ENCODE measurements at regions not wholly inside any gene's neighbourhood (a gene's known extent, or its start where the extent isn't known, plus 50 kb on each side); places are given as distances from the start of the nearest gene placed in this dataset.
"Not testable (repeated sequence)": the region's sequence is repeated elsewhere in the genome, so short reads cannot be mapped to it uniquely, and the experiment has no call there.

DNA sequence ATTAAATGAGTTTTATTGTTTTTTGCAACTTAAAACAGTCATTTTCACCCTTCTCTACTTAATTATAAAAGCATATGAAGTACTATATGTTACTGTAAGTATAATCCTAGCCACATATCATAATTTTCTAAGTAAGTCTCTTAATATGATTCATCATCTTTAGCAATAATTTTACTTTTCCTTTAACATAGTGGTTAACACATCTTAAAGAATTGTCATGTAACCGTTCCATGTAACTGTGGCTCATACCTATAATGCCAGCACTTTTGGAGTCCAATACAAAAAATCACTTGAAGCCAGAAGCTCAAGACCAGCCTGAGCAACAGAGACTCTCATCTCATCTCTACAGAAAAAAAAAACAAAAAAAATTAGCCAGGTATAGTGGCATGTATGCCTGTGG lies 260.6 kb upstream of the DUSP10 start:
- Histone ChIP-seq H3K9me3 (ENCODE audit: control insufficient read depth, low read depth, low read length) (no peaks in the 10 kb centered on the region), H3K4me1 (ENCODE audit: control insufficient read depth, low read depth, low read length) (peaks cover 4% of the 10 kb centered on the region)

DNA sequence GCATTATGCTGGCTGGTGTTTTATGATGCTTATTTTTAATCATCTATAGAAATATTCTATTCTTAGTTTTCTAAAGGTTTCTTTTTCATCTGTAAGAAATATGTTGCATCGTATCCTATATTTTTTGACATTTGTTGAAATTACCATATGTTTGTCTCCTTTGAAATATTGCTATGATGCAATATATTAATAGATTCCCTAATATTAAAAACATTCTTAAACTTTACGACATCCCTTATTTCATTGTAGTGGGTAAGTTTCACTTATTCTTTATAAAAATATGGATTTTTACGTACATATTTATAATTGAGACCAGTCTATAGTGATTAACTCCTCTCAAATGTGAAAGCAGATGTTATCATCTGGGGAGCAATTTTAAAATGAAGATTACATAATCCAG lies 258.2 kb upstream of the DUSP10 start:
- H3K36me3 ChIP-seq (ENCODE audit: control insufficient read depth, low read depth, low read length), result no peaks in the 10 kb centered on the region
- no peak overlapping the region for H3K4me3 ChIP-seq (ENCODE audit: low read length)
- H3K9ac ChIP-seq (ENCODE audit: low read length), result no peak overlapping the region
- H3K27ac ChIP-seq (ENCODE audit: low read length), result no peak overlapping the region
- no peaks in the 10 kb centered on the region for H3K9me3 ChIP-seq (ENCODE audit: control insufficient read depth, low read depth, low read length)
- H3K27me3 ChIP-seq (ENCODE audit: control insufficient read depth, insufficient read depth, low read length), result no peaks in the 10 kb centered on the region
- peaks cover 4% of the 10 kb centered on the region for H3K4me1 ChIP-seq (ENCODE audit: control insufficient read depth, low read depth, low read length)

More for the DNA sequence above, 260.6 kb upstream of the DUSP10 start:
- H3K27me3 ChIP-seq (ENCODE audit: control insufficient read depth, insufficient read depth, low read length), result no peaks in the 10 kb centered on the region
- no peak overlapping the region for H3K9ac ChIP-seq (ENCODE audit: low read length)
- no peaks in the 10 kb centered on the region for H3K36me3 ChIP-seq (ENCODE audit: control insufficient read depth, low read depth, low read length)
- no peak overlapping the region for H3K4me3 ChIP-seq (ENCODE audit: low read length)
- no peak overlapping the region for H3K27ac ChIP-seq (ENCODE audit: low read length)

DNA sequence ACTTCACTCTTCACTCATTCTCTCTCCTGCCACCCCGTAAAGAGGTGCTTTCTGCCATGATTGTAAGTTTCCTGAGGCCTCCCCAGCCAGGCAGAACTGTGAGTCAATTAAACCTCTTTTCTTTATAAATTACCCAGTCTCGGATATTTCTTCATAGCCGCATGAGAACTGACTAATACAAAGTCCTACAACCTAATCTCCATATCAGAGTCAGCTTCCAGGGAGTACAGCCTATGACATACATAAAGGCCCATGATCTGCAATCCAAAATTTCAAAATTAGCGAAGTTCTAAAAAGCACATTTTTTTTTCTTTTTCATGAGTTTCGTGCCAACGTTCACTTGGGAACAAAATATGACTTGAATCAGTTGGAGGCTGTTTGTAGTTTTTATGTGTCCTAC lies 256.9 kb upstream of the DUSP10 start:
- Histone ChIP-seq H3K4me1 (ENCODE audit: control insufficient read depth, low read depth, low read length) (peaks cover 4% of the 10 kb centered on the region), H3K4me3 (ENCODE audit: low read length) (no peak overlapping the region), H3K36me3 (ENCODE audit: control insufficient read depth, low read depth, low read length) (no peaks in the 10 kb centered on the region), H3K27me3 (ENCODE audit: control insufficient read depth, insufficient read depth, low read length) (no peaks in the 10 kb centered on the region), H3K9ac (ENCODE audit: low read length) (no peak overlapping the region), H3K9me3 (ENCODE audit: control insufficient read depth, low read depth, low read length) (no peaks in the 10 kb centered on the region), H3K27ac (ENCODE audit: low read length) (no peak overlapping the region)

DNA sequence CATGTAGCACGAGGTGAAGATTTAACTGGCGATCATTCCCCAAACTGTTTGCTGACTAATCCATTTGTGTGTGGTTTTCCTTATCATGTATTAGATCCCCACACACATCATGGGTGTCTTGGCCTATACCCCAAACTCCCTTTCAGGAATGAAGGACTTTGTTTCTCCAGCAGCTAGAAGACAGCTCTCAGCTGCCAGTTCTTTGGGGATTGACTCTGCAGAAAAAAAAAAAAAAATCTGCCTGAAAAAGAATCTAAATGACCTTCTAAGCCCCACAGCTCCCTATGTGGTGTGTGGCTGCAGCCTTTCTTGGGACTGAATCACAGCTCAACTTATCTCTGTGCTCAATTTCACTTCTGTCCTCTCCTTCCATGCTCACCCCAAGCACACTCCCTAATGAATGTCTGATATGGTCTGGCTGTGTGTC lies 256.3 kb upstream of the DUSP10 start:
- no peak overlapping the region for H3K9ac ChIP-seq (ENCODE audit: low read length)
- H3K4me3 ChIP-seq (ENCODE audit: low read length), result no peak overlapping the region
- H3K27ac ChIP-seq (ENCODE audit: low read length), result no peak overlapping the region
- no peaks in the 10 kb centered on the region for H3K9me3 ChIP-seq (ENCODE audit: control insufficient read depth, low read depth, low read length)
- H3K27me3 ChIP-seq (ENCODE audit: control insufficient read depth, insufficient read depth, low read length), result no peaks in the 10 kb centered on the region
- H3K36me3 ChIP-seq (ENCODE audit: control insufficient read depth, low read depth, low read length), result no peaks in the 10 kb centered on the region
- peaks cover 4% of the 10 kb centered on the region for H3K4me1 ChIP-seq (ENCODE audit: control insufficient read depth, low read depth, low read length)

DNA sequence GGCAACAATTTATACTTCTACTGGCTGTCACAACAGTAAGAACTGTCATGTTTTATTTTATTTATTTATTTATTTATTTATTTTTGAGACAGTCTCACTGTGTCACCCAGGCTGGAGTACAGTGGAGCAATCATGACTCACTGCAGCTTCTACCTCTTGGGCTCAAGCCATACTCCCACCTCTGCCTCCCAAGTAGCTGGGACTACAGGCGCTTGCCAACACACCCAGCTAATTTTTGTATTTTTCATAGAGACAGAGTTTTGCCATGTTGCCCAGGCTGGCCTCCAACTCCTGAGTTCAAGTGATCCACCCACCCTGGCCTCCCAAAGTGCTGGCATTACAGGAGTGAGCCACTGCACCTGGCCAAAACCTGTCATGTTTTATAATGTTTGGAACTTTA lies 255.1 kb upstream of the DUSP10 start:
- H3K9ac ChIP-seq (ENCODE audit: low read length); H3K9me3 ChIP-seq (ENCODE audit: control insufficient read depth, low read depth, low read length); H3K27me3 ChIP-seq (ENCODE audit: control insufficient read depth, insufficient read depth, low read length); H3K4me3 ChIP-seq (ENCODE audit: low read length); H3K36me3 ChIP-seq (ENCODE audit: control insufficient read depth, low read depth, low read length); H3K4me1 ChIP-seq (ENCODE audit: control insufficient read depth, low read depth, low read length); H3K27ac ChIP-seq (ENCODE audit: low read length): not testable (repeated sequence)

DNA sequence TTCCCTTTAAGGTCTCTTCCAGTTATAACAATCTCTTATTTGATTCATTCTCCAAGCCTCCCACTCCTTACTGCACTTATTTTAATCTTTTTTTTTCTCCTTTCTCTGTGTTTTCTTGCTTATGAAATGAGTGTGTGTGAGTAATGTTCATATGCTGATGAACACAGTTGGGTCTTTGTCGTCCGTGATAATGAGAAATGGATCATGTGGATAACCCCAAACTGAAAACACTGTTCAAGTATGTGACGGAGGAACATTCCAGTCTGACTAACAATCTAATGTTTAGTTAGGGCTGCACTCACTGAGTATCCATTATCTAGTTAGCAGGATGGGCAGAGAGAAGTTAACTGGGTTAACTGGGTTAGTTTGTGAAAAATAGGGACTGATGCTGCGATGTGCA lies 253.1 kb upstream of the DUSP10 start:
- Histone ChIP-seq H3K4me1 (ENCODE audit: control insufficient read depth, low read depth, low read length) (peaks cover 4% of the 10 kb centered on the region), H3K27me3 (ENCODE audit: control insufficient read depth, insufficient read depth, low read length) (no peaks in the 10 kb centered on the region), H3K27ac (ENCODE audit: low read length) (no peak overlapping the region), H3K4me3 (ENCODE audit: low read length) (no peak overlapping the region), H3K36me3 (ENCODE audit: control insufficient read depth, low read depth, low read length) (no peaks in the 10 kb centered on the region), H3K9ac (ENCODE audit: low read length) (no peak overlapping the region), H3K9me3 (ENCODE audit: control insufficient read depth, low read depth, low read length) (no peaks in the 10 kb centered on the region)

DNA sequence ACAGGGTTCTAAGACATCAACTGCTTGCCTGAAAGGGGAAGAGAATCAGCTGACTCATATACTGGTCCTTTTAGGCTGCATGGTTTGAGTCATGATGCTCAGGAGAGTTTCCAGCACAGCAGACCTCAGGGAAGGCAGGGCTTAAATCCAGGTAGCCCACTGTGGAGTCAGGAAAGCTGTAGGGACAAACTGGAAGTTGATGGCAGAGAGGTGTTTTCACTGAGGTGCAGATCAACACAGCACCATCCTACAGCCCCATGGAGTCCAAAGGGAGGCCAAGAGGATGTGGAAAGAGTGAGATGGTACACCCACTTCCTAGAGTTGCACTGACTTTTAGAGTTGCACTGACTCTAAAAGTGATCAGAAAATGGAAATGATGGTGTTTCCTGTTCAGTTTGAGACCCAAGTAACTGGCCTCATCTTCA lies 252.4 kb upstream of the DUSP10 start:
- Histone ChIP-seq H3K27me3 (ENCODE audit: control insufficient read depth, insufficient read depth, low read length) (no peaks in the 10 kb centered on the region), H3K36me3 (ENCODE audit: control insufficient read depth, low read depth, low read length) (no peaks in the 10 kb centered on the region), H3K4me1 (ENCODE audit: control insufficient read depth, low read depth, low read length) (peaks cover 4% of the 10 kb centered on the region), H3K9ac (ENCODE audit: low read length) (no peak overlapping the region), H3K27ac (ENCODE audit: low read length) (no peak overlapping the region), H3K9me3 (ENCODE audit: control insufficient read depth, low read depth, low read length) (no peaks in the 10 kb centered on the region), H3K4me3 (ENCODE audit: low read length) (no peak overlapping the region)

DNA sequence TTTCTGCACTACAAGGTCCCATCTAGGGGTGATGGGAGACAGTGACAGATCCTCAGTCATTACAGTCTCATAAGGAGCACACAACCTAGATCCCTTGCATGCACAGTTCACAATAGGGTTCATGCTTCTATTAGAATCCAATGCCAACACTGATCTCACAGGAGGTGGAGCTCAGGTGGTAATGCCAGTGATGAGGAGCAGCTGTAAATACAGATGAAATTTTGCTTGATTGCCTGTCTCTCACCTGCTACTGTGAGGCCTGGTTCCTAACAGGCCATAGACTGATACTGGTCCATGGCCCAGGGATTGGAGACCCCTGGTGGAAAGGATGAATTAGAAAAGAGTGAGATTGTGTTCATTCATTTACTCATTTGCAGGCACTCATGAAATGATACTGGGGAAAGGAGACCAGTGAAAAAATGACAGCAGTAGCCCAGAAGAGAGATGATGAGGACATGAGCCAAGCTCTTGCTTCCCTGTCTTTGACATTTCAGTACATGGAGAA lies 251.6 kb upstream of the DUSP10 start:
- Histone ChIP-seq H3K27ac (ENCODE audit: low read length) (no peak overlapping the region), H3K4me3 (ENCODE audit: low read length) (no peak overlapping the region), H3K9ac (ENCODE audit: low read length) (no peak overlapping the region), H3K9me3 (ENCODE audit: control insufficient read depth, low read depth, low read length) (no peaks in the 10 kb centered on the region), H3K36me3 (ENCODE audit: control insufficient read depth, low read depth, low read length) (no peaks in the 10 kb centered on the region), H3K27me3 (ENCODE audit: control insufficient read depth, insufficient read depth, low read length) (no peaks in the 10 kb centered on the region), H3K4me1 (ENCODE audit: control insufficient read depth, low read depth, low read length) (peaks cover 3% of the 10 kb centered on the region)

DNA sequence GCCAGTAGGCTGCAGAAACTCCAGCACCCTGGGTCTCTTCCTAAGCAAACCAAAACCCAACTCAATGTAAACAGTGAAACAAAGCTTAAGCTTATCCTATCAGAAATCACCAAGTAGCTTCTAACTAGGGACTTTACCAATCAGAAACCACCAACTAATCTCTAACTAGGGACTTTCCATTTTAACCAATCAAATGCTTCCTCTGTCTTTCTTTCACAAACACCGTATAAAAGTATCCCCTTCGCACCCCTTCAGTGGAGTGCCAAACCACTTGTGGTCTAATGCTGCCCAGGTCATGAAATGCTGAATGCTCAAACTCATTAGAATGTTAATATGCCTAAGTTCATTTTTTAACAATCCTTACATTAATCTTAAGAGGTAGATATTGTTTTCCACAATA lies 250.5 kb upstream of the DUSP10 start:
- H3K4me1 ChIP-seq (ENCODE audit: control insufficient read depth, low read depth, low read length), result no peaks in the 10 kb centered on the region
- H3K9ac ChIP-seq (ENCODE audit: low read length), result no peak overlapping the region
- no peaks in the 10 kb centered on the region for H3K9me3 ChIP-seq (ENCODE audit: control insufficient read depth, low read depth, low read length)
- no peaks in the 10 kb centered on the region for H3K36me3 ChIP-seq (ENCODE audit: control insufficient read depth, low read depth, low read length)
- no peaks in the 10 kb centered on the region for H3K27me3 ChIP-seq (ENCODE audit: control insufficient read depth, insufficient read depth, low read length)
- H3K4me3 ChIP-seq (ENCODE audit: low read length), result no peak overlapping the region
- H3K27ac ChIP-seq (ENCODE audit: low read length), result no peak overlapping the region

DNA sequence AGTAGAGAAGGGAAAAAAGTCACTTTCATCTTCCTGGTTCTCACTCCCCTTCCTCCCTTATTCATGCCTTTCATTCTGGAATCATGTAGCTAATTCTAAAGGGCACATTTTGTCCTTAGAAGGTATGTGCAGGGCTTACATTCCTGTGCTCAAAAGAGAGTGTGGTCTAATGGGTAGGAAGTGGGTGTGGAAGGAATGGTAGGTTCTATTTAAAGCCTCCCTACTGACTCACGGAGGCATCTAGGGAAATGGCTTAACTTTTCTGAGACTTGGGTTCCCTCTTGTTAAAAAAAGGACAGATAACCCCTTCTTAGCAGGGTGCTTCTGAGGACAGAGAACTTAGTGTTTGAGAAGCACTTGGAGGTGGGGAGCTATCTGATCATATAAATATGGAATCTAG lies 249.3 kb upstream of the DUSP10 start:
- no peaks in the 10 kb centered on the region for H3K36me3 ChIP-seq (ENCODE audit: control insufficient read depth, low read depth, low read length)
- H3K4me1 ChIP-seq (ENCODE audit: control insufficient read depth, low read depth, low read length), result no peaks in the 10 kb centered on the region
- no peak overlapping the region for H3K4me3 ChIP-seq (ENCODE audit: low read length)
- H3K9ac ChIP-seq (ENCODE audit: low read length), result no peak overlapping the region
- no peak overlapping the region for H3K27ac ChIP-seq (ENCODE audit: low read length)
- H3K27me3 ChIP-seq (ENCODE audit: control insufficient read depth, insufficient read depth, low read length), result no peaks in the 10 kb centered on the region
- no peaks in the 10 kb centered on the region for H3K9me3 ChIP-seq (ENCODE audit: control insufficient read depth, low read depth, low read length)

DNA sequence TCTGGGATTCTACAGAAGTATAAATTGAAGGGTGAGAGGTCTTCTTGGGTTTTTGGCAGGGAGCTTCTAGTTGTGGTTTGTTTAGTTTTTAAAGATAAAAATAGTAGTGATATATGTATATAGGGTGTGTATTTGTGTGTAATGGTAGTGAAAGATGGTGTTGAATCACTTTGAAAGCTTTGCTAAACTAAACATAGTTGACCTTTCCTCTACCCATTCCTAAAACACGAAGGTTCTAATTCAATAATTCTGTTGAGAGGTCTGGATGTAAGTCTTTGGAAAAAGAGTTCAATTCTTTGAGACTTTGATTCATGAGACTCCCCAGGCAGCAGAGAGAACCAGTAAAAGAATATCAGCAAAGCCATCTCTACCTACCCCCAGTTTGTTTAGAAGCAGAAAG lies 247.9 kb upstream of the DUSP10 start:
- Histone ChIP-seq H3K36me3 (ENCODE audit: control insufficient read depth, low read depth, low read length) (no peaks in the 10 kb centered on the region), H3K27ac (ENCODE audit: low read length) (no peak overlapping the region), H3K27me3 (ENCODE audit: control insufficient read depth, insufficient read depth, low read length) (no peaks in the 10 kb centered on the region), H3K4me1 (ENCODE audit: control insufficient read depth, low read depth, low read length) (no peaks in the 10 kb centered on the region), H3K4me3 (ENCODE audit: low read length) (no peak overlapping the region), H3K9me3 (ENCODE audit: control insufficient read depth, low read depth, low read length) (no peaks in the 10 kb centered on the region), H3K9ac (ENCODE audit: low read length) (no peak overlapping the region)

DNA sequence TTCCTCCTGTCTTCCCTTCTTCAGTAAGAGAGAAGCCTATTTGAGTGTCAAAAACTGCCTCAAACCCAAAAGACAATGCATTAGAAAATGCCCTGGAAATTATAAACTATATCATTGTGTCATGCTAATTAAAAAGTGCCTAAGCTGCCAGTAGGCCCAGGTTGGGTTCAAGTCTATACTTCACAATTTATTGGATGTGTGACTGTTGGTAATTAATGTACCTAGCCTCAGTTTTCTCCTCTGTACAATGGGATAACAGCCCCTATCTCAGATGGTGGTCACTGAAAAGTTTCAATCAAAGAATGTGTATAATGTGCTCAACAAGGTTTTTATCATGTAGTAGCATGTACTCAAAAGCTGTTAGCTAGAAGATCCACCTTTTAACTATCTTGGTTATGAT lies 246.9 kb upstream of the DUSP10 start:
- H3K4me3 ChIP-seq (ENCODE audit: low read length), result no peak overlapping the region
- no peak overlapping the region for H3K27ac ChIP-seq (ENCODE audit: low read length)
- H3K9me3 ChIP-seq (ENCODE audit: control insufficient read depth, low read depth, low read length), result no peaks in the 10 kb centered on the region
- no peaks in the 10 kb centered on the region for H3K27me3 ChIP-seq (ENCODE audit: control insufficient read depth, insufficient read depth, low read length)
- H3K36me3 ChIP-seq (ENCODE audit: control insufficient read depth, low read depth, low read length), result no peaks in the 10 kb centered on the region
- no peaks in the 10 kb centered on the region for H3K4me1 ChIP-seq (ENCODE audit: control insufficient read depth, low read depth, low read length)
- H3K9ac ChIP-seq (ENCODE audit: low read length), result no peak overlapping the region
